Transverse colon (tissue), 4 donors: ENCODE measurements at regions not wholly inside any gene's neighbourhood (a gene's known extent, or its start where the extent isn't known, plus 50 kb on each side); places are given as distances from the start of the nearest gene placed in this dataset.

Experiments
- CTCF ChIP-seq, 5 experiments: fragments of 200-600 bp in 3 of 5; fragments of 450-650 bp in 2 of 5; sonication (generic) in 3 of 5; IDR thresholded peaks; 1 replicate in 2 of 5; 2 replicates in 3 of 5; pipeline ENCODE4 v1.5.1; 2016 to 2017; ENCODE audit warnings: antibody characterized with exemption in 5 of 5, inconsistent platforms in 3 of 5, mild to moderate bottlenecking in 2 of 5, moderate library complexity in 1 of 5
- POLR2A ChIP-seq: fragments of 450-650 bp; IDR thresholded peaks from one replicate; pipeline ENCODE4 v1.6.1; 2016; ENCODE audit warnings: antibody characterized with exemption, mild to moderate bottlenecking, moderate library complexity
- POLR2AphosphoS5 ChIP-seq, 3 donors: sonication (generic); formaldehyde crosslinking; IDR thresholded peaks; one replicate each; pipeline ENCODE4 v1.6.1; 2016; ENCODE audit warnings: antibody characterized with exemption in 3 of 3

DNA sequence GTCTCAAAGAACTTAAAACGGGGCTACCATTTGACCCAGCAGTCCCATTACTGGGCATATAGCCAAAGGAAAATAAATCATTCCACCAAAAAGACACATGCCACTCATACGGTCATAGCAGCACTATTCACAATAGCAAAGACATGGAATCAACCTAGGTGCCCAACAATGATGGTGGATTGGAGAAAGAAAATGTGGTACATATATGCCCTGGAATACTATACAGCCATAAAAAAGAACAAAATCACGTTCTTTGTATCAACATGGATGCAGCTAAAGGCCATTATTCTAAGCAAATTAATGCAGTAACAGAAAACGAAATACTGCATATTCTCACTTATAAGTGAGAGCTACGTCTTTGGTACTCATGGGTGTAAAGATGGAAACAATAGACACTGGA lies 138.1 kb upstream of the NEIL3 start:
- TF ChIP-seq POLR2AphosphoS5 (IDR thresholded peaks at IDR 0.05): no peak
- TF ChIP-seq CTCF (IDR thresholded peaks at IDR 0.05): no peak
- no peak for TF ChIP-seq POLR2A
